ENCODE measurements at regions not wholly inside any gene's neighbourhood (a gene's known extent, or its start where the extent isn't known, plus 50 kb on each side); places are given as distances from the start of the nearest gene placed in this dataset.

- H4K20me1 ChIP-seq (replicated peaks; ENCODE audit: control insufficient read depth, extremely low read depth, insufficient read depth, low read length) = no peaks in the 10 kb centered on the region
- H3K9ac ChIP-seq (replicated peaks; ENCODE audit: extremely low read depth, insufficient read depth, low read length) = no peak overlapping the region
- no peaks in the 10 kb centered on the region for H3K79me2 ChIP-seq (ENCODE audit: control insufficient read depth, insufficient read depth, low read length)
- H2AFZ ChIP-seq (ENCODE audit: low read depth, low read length) = no peak overlapping the region
- POLR2A ChIA-PET = no interaction called here
- FAIRE-seq (no peak), DNase-seq (ENCODE audit: low read depth, low spot score) (no peak)
- TF ChIP-seq EZH2 (IDR thresholded peaks at IDR 0.05; ENCODE audit: borderline replicate concordance, low read depth, low read length, severe bottlenecking) (no peak), POLR2AphosphoS5 (IDR thresholded peaks at IDR 0.05; ENCODE audit: insufficient read depth, low read depth, low read length) (no peak), MYC (IDR thresholded peaks at IDR 0.05; ENCODE audit: low read depth, low read length) (no peak), FOS (IDR thresholded peaks at IDR 0.05; ENCODE audit: borderline replicate concordance, insufficient read depth, low read length) (no peak), CTCF (IDR thresholded peaks at IDR 0.05; ENCODE audit: extremely low read depth in 1 of 2, insufficient read depth in 1 of 2, low read depth in 1 of 2, low read length in 2 of 2) (no peak), JUN (IDR thresholded peaks at IDR 0.05; ENCODE audit: borderline replicate concordance, insufficient read depth, insufficient read length, low read depth) (no peak), MAX (IDR thresholded peaks at IDR 0.05; ENCODE audit: insufficient read depth, insufficient read length) (no peak), POLR2A (IDR thresholded peaks at IDR 0.05; ENCODE audit: low read depth, low read length) (no peak)
- intact Hi-C loops (cut with micrococcal nuclease) (no loop called here), dilution Hi-C loops (cut with MboI; ENCODE audit: extremely low pct_ligation_motif_present, low sequenced_read_pairs) (no loop called here)
- H3K4me1 ChIP-seq (ENCODE audit: control insufficient read depth, extremely low read depth, insufficient read depth, low read length) = no peaks in the 10 kb centered on the region
- H3K9me1 ChIP-seq (replicated peaks; ENCODE audit: control insufficient read depth, extremely low read depth, insufficient read depth, low read length) = no peaks in the 10 kb centered on the region
- BruUV-seq (replicated peaks) = no TSS peak
- no peaks in the 10 kb centered on the region for H3K36me3 ChIP-seq (ENCODE audit: control insufficient read depth in 2 of 2, extremely low read depth in 1 of 2, insufficient read depth in 2 of 2, low read length in 2 of 2)
- H3K27me3 ChIP-seq (ENCODE audit: control insufficient read depth in 2 of 2, insufficient read depth in 2 of 2, low read length in 2 of 2) = no peaks in the 10 kb centered on the region
- H3K4me2 ChIP-seq (ENCODE audit: insufficient read depth, low read length) = no peak overlapping the region
- H3K9me3 ChIP-seq (replicated peaks; ENCODE audit: control insufficient read depth, insufficient read depth, low read length) = no peaks in the 10 kb centered on the region
- CTCF ChIA-PET = no interaction called here
- H3K27ac ChIP-seq (ENCODE audit: insufficient read depth, low read depth, low read length) = no peak overlapping the region
- no peak overlapping the region for H3K4me3 ChIP-seq (replicated peaks in 1 of 3; ENCODE audit: insufficient read depth in 1 of 3, low read depth in 1 of 3, low read length in 3 of 3)
These were observed 741.0 kb downstream of the PLCL1 start for GRCh38 chr2:198545411-198545810.
